Body of pancreas (tissue), 4 donors: ENCODE measurements at regions not wholly inside any gene's neighbourhood (a gene's known extent, or its start where the extent isn't known, plus 50 kb on each side); places are given as distances from the start of the nearest gene placed in this dataset.

ENCODE experiments used
- ATAC-seq: fragments of 150-250 bp; one replicate; pipeline ENCODE4 v1.9.1; 2016
- DNase-seq, 4 donors: peaks; one replicate each; pipeline ENCODE4 v3.0.0-alpha.2; 2019
- H3K27ac ChIP-seq, 4 donors: fragments of 200-600 bp; sonication (generic); 1 replicate in 3 of 4; 2 replicates in 1 of 4; pipeline versions ENCODE4 v1.5.1 to v1.6.1; 2016 to 2019; ENCODE audit warnings: mild to moderate bottlenecking in 1 of 4, mixed read lengths in 1 of 4, moderate library complexity in 1 of 4
- H3K27me3 ChIP-seq, 2 donors: fragments of 200-600 bp; sonication (generic); one replicate each; pipeline ENCODE4 v1.6.0; 2016; ENCODE audit warnings: mild to moderate bottlenecking in 1 of 2
- H3K36me3 ChIP-seq, 2 donors: fragments of 200-600 bp; sonication (generic); replicated peaks in 1 of 2; 2 replicates each; pipeline ENCODE4 v1.5.1; 2016; ENCODE audit warnings: low read depth in 2 of 2; ENCODE audit not compliant: insufficient read depth in 1 of 2
- H3K4me1 ChIP-seq: fragments of 200-600 bp; sonication (generic); one replicate; pipeline ENCODE4 v1.6.0; 2016
- H3K4me3 ChIP-seq, 2 donors: fragments of 200-600 bp; sonication (generic); 1 replicate in 1 of 2; 2 replicates in 1 of 2; pipeline ENCODE4 v1.5.1; 2016 to 2019
- H3K9me3 ChIP-seq, 3 donors: fragments of 200-600 bp; sonication (generic); 1 replicate in 2 of 3; 2 replicates in 1 of 3; pipeline ENCODE4 v1.5.1; 2016
- POLR2A ChIP-seq, 3 donors: fragments of 450-650 bp; IDR thresholded peaks; one replicate each; pipeline ENCODE4 v1.6.1; 2016; ENCODE audit warnings: antibody characterized with exemption in 3 of 3, mild to moderate bottlenecking in 2 of 3
- WGBS, 2 donors: methylation state at CpG; one replicate each; pipeline ENCODE4 v1.1.5; 2017; 5-methylcytosine and 5-hydroxymethylcytosine counted together
- intact Hi-C: fragments of 100-400 bp; cut with DNase I; formaldehyde crosslinking; loops from one replicate; pipeline ENCODE4 v1.15.1; 2023
- TF ChIP-seq, protein P1 (sequence below), 7 experiments: fragments of 450-650 bp in 4 of 7; fragments of 200-600 bp in 3 of 7; sonication (generic) in 3 of 7; IDR thresholded peaks; one replicate each; pipeline ENCODE4 v1.5.1; 2016 to 2019; ENCODE audit warnings: antibody characterized with exemption in 7 of 7

DNA sequence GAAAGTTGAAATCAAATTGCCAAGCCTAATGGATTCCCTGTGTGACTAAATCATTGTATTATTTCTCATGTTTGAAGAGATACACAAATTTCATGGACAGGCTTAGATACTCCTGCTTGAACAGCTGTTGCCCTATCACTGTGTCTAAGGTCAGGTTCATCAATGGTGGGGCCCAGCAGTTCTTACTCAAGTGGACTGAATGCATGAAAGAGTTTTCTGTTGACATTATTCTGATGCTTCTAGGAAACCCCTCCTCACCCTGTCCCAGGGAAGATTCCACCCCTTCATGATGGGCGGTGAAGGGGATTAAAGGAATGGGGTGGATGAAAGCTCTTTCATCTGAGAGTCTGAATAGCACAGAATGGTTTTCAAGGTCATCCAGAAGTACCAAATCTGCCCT lies 148.8 kb downstream of the INO80D start:
- Histone ChIP-seq H3K27me3 (no peaks in the 10 kb centered on the region), H3K4me1 (no peaks in the 10 kb centered on the region), H3K9me3 (no peaks in the 10 kb centered on the region), H3K4me3 (no peak overlapping the region), H3K27ac (no peak overlapping the region), H3K36me3 (no peaks in the 10 kb centered on the region)
- TF ChIP-seq, protein P1, sequence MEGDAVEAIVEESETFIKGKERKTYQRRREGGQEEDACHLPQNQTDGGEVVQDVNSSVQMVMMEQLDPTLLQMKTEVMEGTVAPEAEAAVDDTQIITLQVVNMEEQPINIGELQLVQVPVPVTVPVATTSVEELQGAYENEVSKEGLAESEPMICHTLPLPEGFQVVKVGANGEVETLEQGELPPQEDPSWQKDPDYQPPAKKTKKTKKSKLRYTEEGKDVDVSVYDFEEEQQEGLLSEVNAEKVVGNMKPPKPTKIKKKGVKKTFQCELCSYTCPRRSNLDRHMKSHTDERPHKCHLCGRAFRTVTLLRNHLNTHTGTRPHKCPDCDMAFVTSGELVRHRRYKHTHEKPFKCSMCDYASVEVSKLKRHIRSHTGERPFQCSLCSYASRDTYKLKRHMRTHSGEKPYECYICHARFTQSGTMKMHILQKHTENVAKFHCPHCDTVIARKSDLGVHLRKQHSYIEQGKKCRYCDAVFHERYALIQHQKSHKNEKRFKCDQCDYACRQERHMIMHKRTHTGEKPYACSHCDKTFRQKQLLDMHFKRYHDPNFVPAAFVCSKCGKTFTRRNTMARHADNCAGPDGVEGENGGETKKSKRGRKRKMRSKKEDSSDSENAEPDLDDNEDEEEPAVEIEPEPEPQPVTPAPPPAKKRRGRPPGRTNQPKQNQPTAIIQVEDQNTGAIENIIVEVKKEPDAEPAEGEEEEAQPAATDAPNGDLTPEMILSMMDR (IDR thresholded peaks at IDR 0.05) = no peak
- intact Hi-C loops = no loop called here
- WGBS, 2 donors = 93 to 100% methylated on average over 1 of the region's 1 CpG
- DNase-seq (no peak), ATAC-seq (no peak)

DNA sequence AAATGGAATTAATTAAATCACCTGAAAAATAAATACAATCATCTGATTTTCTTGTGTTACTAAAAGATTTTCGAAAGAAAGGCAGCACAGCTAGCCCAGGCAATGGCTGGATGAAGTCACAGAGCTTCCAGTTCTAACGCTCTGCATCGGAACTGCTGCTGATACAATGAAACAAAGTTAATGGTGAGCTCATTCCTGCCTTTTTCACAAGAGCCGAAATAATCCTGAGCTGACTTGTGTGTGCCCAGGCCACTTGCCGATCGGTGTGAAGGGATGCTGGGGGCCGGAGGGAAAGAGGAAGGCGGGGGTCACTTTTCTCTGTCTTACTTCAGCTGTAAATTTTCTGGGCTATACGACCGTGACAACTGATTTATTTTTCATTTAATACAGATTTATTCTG lies 149.5 kb downstream of the INO80D start:
- Histone ChIP-seq H3K9me3 (no peaks in the 10 kb centered on the region), H3K27me3 (no peaks in the 10 kb centered on the region), H3K4me3 (no peak overlapping the region), H3K4me1 (no peaks in the 10 kb centered on the region), H3K27ac (no peak overlapping the region), H3K36me3 (no peaks in the 10 kb centered on the region)
- intact Hi-C loops = no loop called here
- no peak for ATAC-seq
- no peak for TF ChIP-seq POLR2A (IDR thresholded peaks at IDR 0.05)
- TF ChIP-seq, protein P1 (IDR thresholded peaks at IDR 0.05) = no peak
- no peak for DNase-seq
- 79 to 83% methylated on average over 10 of the region's 10 CpGs for WGBS, 2 donors

DNA sequence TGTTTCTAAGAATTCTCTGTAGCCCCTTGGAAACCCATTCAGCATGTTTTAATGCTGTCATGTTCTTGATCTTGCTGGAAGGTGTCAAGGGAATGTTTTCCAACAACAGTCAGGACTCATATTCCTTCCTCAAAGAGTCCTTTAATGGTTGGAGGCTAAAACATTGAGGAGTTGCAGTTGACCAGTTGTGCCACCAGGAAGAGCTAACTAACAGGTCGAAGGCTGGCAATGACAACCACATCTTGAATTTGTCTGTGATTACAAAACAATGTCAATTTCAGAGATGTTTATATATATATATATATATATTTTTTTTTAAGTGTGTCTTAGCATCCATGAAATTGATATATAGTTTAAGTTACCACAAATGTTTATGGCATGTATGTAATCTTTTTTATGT lies 151.5 kb downstream of the INO80D start:
- Histone ChIP-seq H3K4me3 (no peak overlapping the region), H3K27ac (no peak overlapping the region), H3K36me3 (no peaks in the 10 kb centered on the region), H3K27me3 (no peaks in the 10 kb centered on the region), H3K9me3 (no peaks in the 10 kb centered on the region), H3K4me1 (peaks cover 8% of the 10 kb centered on the region)
- 56 to 57% methylated on average over 1 of the region's 1 CpG for WGBS, 2 donors
- ATAC-seq (no peak), DNase-seq (no peak)
- no peak for TF ChIP-seq POLR2A (IDR thresholded peaks at IDR 0.05)
- TF ChIP-seq, protein P1 (IDR thresholded peaks at IDR 0.05) = peak in 3 of 7 experiments; percentile 18 to 32 (median 21)
- intact Hi-C loops = no loop called here

DNA sequence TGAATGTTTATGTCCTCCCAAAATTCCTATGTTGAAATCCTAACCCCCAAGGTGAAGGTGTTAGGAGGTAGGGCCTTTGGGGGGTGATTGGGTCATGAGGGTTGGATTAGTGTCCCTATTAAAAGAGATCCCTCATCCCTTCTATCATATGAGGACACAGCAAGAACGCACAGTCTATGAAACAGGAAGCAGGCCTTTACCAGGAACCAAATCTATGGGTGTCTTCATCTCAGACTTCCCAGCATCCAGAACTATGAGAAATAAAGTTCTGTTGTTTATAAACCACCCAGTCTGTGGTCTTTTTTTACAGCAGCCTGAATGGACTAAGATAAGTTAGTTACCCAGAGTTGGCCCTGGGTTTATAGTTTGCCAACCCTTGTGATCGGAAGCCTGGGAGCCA lies 153.1 kb downstream of the INO80D start:
- TF ChIP-seq POLR2A (IDR thresholded peaks at IDR 0.05) = no peak
- Histone ChIP-seq H3K4me1 (peaks cover 19% of the 10 kb centered on the region), H3K27ac (no peak overlapping the region), H3K36me3 (no peaks in the 10 kb centered on the region), H3K9me3 (no peaks in the 10 kb centered on the region), H3K27me3 (no peaks in the 10 kb centered on the region), H3K4me3 (no peak overlapping the region)
- ATAC-seq (no peak), DNase-seq (no peak)
- WGBS, 2 donors = 60 to 84% methylated on average over 2 of the region's 2 CpGs
- intact Hi-C loops = no loop called here

DNA sequence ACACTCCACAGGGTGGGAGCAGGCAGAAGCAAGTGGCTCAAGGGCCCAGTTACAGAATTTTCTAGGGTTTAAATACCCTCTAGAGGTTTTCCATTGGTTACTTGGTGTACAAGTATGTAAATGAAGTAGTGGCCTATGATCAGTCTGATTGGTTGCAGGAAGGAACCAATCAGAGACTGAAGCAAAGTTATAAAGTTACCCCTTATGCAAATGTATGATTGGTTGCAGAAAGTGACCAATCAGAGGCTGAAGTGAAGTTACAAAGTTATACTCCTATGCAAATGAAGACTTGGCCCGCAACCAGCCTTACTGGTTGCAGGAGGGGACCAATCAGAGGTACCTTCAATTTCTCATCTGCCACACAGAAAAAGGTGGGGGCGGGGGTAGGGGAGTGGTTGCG lies 154.6 kb downstream of the INO80D start:
- Histone ChIP-seq H3K36me3 (no peaks in the 10 kb centered on the region), H3K27me3 (no peaks in the 10 kb centered on the region), H3K27ac (no peak overlapping the region), H3K4me3 (no peak overlapping the region), H3K4me1 (peaks cover 19% of the 10 kb centered on the region), H3K9me3 (no peaks in the 10 kb centered on the region)
- WGBS, 2 donors = 97 to 98% methylated on average over 3 of the region's 3 CpGs
- intact Hi-C loops = no loop called here
- DNase-seq (no peak), ATAC-seq (no peak)
- TF ChIP-seq, protein P1 (IDR thresholded peaks at IDR 0.05) = no peak
- no peak for TF ChIP-seq POLR2A (IDR thresholded peaks at IDR 0.05)
